Activated CD4-positive, alpha-beta memory T cell treated with anti-CD3 and anti-CD28 coated beads, Interleukin-2, amount 10 ng/mL, durations not matched to agents 7 days and 5 days (primary cell): ENCODE measurements at regions not wholly inside any gene's neighbourhood (a gene's known extent, or its start where the extent isn't known, plus 50 kb on each side); places are given as distances from the start of the nearest gene placed in this dataset.
"Not testable (repeated sequence)": the region's sequence is repeated elsewhere in the genome, so short reads cannot be mapped to it uniquely, and the experiment has no call there.

Experiments
- CTCF ChIA-PET: fragments of 350-600 bp; sonication (Branson Sonifier 250); formaldehyde crosslinking; loops from one replicate; lab custom pipeline; 2021; ENCODE audit warnings: antibody characterized with exemption, inconsistent platforms; lab: Charles Lee
- POLR2A ChIA-PET: fragments of 350-600 bp; sonication (Branson Sonifier 250); formaldehyde crosslinking; loops from one replicate; lab custom pipeline; 2021; ENCODE audit warnings: antibody characterized with exemption; lab: Charles Lee
- DNase-seq: peaks from one replicate; pipeline ENCODE4 v3.0.0-alpha.2; 2020
- H3K27ac Mint-ChIP-seq: one replicate; pipeline ENCODE4 v1.8.0; 2021; ENCODE audit warnings: mild to moderate bottlenecking, mixed read lengths
- H3K27me3 Mint-ChIP-seq: one replicate; pipeline ENCODE4 v1.8.0; 2021; ENCODE audit warnings: mixed read lengths
- H3K36me3 Mint-ChIP-seq: one replicate; pipeline ENCODE4 v1.8.0; 2021; ENCODE audit warnings: low read depth, mixed read lengths
- H3K4me1 Mint-ChIP-seq: one replicate; pipeline ENCODE4 v1.8.0; 2021; ENCODE audit warnings: mixed read lengths
- H3K4me3 Mint-ChIP-seq: one replicate; pipeline ENCODE4 v1.8.0; 2021; ENCODE audit warnings: mild to moderate bottlenecking, mixed read lengths
- H3K9me3 Mint-ChIP-seq: one replicate; pipeline ENCODE4 v1.8.0; 2021; ENCODE audit warnings: mixed read lengths

DNA sequence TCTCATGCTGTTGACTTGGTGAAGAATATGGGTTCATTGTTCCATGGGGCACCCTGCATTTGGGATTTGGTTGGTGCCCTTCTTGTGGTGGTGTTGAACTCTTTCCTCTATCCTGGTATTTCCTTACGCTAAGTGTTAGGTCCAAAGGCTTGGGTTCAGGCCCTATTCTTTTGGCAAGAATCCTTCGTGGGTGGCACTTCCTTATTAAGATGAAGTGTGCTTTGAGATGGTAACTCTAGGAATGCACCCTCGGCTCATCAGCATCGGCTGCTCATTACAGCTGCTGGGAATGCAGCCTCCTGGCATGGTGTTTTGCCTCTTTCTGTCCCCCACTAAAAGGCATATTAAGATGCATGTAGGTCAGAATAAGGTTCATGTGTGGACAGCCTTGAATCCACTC is 380.7 kb downstream of the RPS24 start:
- no peak overlapping the region for H3K4me3 Mint-ChIP-seq
- ChIA-PET POLR2A (no interaction called here), CTCF (no interaction called here)
- H3K36me3 Mint-ChIP-seq = no peaks in the 10 kb centered on the region
- peaks cover 8% of the 10 kb centered on the region for H3K27me3 Mint-ChIP-seq
- no peak for DNase-seq
- H3K27ac Mint-ChIP-seq = no peak overlapping the region
- H3K9me3 Mint-ChIP-seq = no peaks in the 10 kb centered on the region
- no peaks in the 10 kb centered on the region for H3K4me1 Mint-ChIP-seq

DNA sequence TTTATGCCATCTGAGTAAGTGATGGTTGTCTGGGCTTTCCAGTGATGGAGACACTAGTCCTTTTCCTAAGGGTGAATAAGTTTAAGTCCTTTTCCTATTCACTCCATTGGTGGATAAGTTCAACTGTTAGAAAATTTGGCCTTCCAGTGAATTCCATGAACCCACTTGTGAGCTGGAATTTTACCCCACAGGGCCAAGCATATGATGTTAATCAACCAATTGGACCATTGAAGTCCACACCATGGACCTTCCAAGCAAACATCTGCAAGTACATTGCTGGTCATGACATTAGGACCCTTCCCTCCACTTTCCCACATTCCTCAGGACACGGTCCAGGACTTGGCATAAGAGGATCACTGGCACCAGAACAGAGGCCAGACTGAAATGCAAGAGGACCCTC is 381.4 kb downstream of the RPS24 start:
- POLR2A ChIA-PET = no interaction called here

GRCh38 chr10:78416031-78417011 is 382.7 kb downstream of the RPS24 start:
- H3K9me3 Mint-ChIP-seq = no peaks in the 10 kb centered on the region
- no peak overlapping the region for H3K27ac Mint-ChIP-seq
- H3K36me3 Mint-ChIP-seq = no peaks in the 10 kb centered on the region
- ChIA-PET CTCF (no interaction called here), POLR2A (interaction anchor here (0.9 kb wide), 1 partner anchor 257 kb away, joined by 3 read pairs; no protein-coding TSS in a partner anchor)
- peaks cover 8% of the 10 kb centered on the region for H3K27me3 Mint-ChIP-seq
- no peak for DNase-seq
- no peaks in the 10 kb centered on the region for H3K4me1 Mint-ChIP-seq
- no peak overlapping the region for H3K4me3 Mint-ChIP-seq

More for the DNA sequence above, 381.4 kb downstream of the RPS24 start:
- H3K27ac Mint-ChIP-seq = no peak overlapping the region
- H3K36me3 Mint-ChIP-seq = no peaks in the 10 kb centered on the region
- DNase-seq = no peak
- no peaks in the 10 kb centered on the region for H3K9me3 Mint-ChIP-seq
- no peaks in the 10 kb centered on the region for H3K4me1 Mint-ChIP-seq
- H3K4me3 Mint-ChIP-seq = no peak overlapping the region
- CTCF ChIA-PET = no interaction called here
- H3K27me3 Mint-ChIP-seq = peaks cover 8% of the 10 kb centered on the region

DNA sequence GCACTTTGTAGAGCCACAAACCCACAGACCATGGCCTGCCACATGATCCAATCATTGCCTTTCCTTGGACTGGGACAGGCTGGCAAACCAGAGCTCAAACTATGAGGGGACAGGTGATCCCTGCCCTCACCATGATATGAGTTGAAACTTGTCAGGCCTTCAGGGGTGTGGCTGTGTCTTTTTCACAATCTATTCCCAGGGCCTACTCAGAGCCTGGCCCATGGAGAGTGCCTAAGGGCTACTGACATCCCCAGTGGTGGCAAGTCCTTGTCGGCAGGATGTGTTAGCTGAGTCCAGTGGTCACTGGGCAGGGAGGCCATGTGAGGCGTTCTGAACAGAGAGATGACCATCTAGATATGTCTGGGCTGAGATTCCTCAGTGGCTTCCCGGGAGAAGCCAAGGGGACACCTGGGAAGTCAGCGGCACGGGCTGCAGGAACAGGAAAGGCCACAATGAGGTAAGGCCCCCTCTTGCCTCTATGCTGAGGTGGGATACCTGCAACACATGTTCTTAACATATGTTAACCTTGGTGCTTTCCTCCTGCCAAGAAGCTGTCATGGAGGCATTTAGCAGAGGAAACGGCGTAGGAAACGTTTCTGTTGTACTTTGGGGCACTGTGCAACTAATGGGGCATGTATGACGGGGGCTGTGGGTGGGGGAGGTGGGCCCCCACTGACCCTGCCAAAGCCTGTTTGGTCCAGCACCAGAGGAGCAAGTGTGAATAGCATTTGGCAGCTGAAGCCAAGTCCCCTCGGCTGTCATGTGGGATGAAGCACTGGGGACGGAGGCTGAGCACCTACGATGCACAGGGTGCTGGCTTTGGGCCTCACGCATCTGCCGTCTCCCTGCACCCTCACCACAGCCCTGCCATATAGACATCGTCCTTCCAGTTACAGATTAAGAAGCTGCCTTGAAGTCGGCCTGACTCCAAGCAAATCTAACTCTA is 384.0 kb downstream of the RPS24 start:
- peaks cover 8% of the 10 kb centered on the region for H3K27me3 Mint-ChIP-seq
- no peaks in the 10 kb centered on the region for H3K9me3 Mint-ChIP-seq
- POLR2A ChIA-PET = interaction anchor here (0.9 kb wide), 1 partner anchor 256 kb away, joined by 3 read pairs; no protein-coding TSS in a partner anchor
- H3K4me1 Mint-ChIP-seq = no peaks in the 10 kb centered on the region
- no peak overlapping the region for H3K4me3 Mint-ChIP-seq
- no peaks in the 10 kb centered on the region for H3K36me3 Mint-ChIP-seq
- H3K27ac Mint-ChIP-seq = no peak overlapping the region
- CTCF ChIA-PET = no interaction called here
- DNase-seq = no peak

DNA sequence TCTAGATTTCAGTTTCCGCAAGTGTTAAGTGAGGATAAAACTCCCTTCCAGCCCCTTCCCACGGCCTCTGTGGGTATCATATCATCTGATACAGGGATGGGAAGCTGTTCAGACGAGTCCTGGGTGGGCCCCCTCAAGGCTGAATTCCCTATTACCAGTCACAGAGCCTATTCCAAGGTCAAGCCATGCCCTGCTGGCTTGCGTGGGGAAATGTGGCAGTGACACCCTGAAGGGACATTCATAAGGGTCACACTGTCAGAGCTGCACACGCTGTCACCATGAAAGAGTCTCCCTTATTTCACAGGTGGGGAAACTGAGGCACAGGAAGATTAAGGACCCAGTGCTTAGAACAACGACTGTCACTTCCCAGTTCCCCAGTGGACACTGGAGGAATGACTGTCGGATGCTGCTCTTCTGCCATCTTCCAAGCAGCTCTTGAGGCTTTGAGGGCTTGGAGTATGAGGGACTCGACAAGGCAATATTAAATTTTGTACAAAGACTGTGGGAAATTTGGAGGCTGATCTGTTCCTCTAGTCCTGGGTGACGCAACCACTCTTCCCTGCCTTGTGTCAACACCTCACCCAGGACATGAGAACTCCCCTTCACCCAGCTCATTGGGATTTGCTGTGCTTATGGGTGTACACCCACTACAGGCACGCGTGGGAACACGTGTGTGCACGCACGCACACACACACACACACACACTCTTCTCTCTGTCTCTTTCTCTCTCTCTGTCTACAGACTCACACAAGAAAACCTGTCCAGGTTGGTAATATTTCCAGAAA is 386.0 kb downstream of the RPS24 start:
- ChIA-PET POLR2A (no interaction called here), CTCF (no interaction called here)
- Mint-ChIP-seq H3K4me3 (no peak overlapping the region), H3K27ac (no peak overlapping the region), H3K36me3 (no peaks in the 10 kb centered on the region), H3K9me3 (no peaks in the 10 kb centered on the region), H3K27me3 (peaks cover 8% of the 10 kb centered on the region), H3K4me1 (no peaks in the 10 kb centered on the region)
- DNase-seq = no peak

- H3K27me3 Mint-ChIP-seq = peaks cover 8% of the 10 kb centered on the region
- H3K4me1 Mint-ChIP-seq = no peaks in the 10 kb centered on the region
- DNase-seq = no peak
- no peaks in the 10 kb centered on the region for H3K36me3 Mint-ChIP-seq
- ChIA-PET CTCF (no interaction called here), POLR2A (no interaction called here)
- no peak overlapping the region for H3K27ac Mint-ChIP-seq
- no peaks in the 10 kb centered on the region for H3K9me3 Mint-ChIP-seq
- no peak overlapping the region for H3K4me3 Mint-ChIP-seq
These were observed 387.5 kb downstream of the RPS24 start for GRCh38 chr10:78420946-78421735.

DNA sequence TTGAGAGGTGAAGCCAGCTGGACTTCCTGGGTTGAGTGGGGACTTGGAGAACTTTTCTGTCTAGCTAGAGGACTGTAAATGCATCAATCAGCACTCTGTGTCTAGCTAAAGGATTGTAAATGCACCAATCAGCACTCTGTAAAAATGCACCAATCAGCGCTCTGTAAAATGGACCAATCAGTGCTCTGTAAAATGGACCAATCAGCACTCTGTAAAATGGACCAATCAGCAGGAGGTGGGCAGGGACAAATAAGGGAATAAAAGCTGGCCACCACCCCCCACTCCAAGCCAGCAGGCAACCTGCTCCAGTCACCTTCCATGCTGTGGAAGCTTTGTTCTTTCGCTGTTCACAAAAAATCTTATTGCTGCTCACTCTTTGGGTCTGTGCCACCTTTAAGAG is 390.4 kb downstream of the RPS24 start:
- H3K4me1 Mint-ChIP-seq, H3K36me3 Mint-ChIP-seq, H3K27ac Mint-ChIP-seq, POLR2A ChIA-PET, H3K4me3 Mint-ChIP-seq, DNase-seq, H3K9me3 Mint-ChIP-seq: not testable (repeated sequence)
- CTCF ChIA-PET = interaction anchor here (1.1 kb wide), 1 partner anchor 772 kb away, joined by 3 read pairs; no protein-coding TSS in a partner anchor
- peaks cover 25% of the 10 kb centered on the region for H3K27me3 Mint-ChIP-seq

DNA sequence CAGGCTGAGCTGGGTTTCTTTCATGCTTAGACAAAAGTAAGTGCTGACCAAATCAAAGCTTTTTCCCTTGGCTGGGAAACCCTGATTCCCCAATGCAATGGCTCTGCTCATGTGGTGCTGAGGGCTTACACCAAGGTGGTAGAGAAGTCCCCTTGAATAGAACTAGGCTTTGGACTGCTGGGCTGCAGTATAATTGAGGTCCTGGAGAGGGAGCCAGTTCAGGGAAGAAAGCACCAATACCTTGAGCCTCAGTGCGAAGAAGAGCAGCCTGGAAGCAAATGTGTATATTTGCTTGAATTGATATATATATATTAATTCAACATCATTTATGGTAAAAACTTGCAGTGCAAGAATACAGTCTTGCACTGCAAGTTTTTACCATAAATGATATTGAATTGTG is 391.1 kb downstream of the RPS24 start:
- Mint-ChIP-seq H3K4me3 (no peak overlapping the region), H3K9me3 (no peaks in the 10 kb centered on the region), H3K27me3 (peaks cover 29% of the 10 kb centered on the region), H3K4me1 (no peaks in the 10 kb centered on the region), H3K27ac (no peak overlapping the region), H3K36me3 (no peaks in the 10 kb centered on the region)
- ChIA-PET CTCF (no interaction called here), POLR2A (no interaction called here)
- no peak for DNase-seq

- no peaks in the 10 kb centered on the region for H3K9me3 Mint-ChIP-seq
- no peak overlapping the region for H3K4me3 Mint-ChIP-seq
- ChIA-PET CTCF (no interaction called here), POLR2A (no interaction called here)
- H3K27me3 Mint-ChIP-seq = peaks cover 36% of the 10 kb centered on the region
- no peak overlapping the region for H3K27ac Mint-ChIP-seq
- H3K4me1 Mint-ChIP-seq = no peaks in the 10 kb centered on the region
- no peak for DNase-seq
- H3K36me3 Mint-ChIP-seq = no peaks in the 10 kb centered on the region
These were observed 392.5 kb downstream of the RPS24 start for GRCh38 chr10:78426181-78426580.

DNA sequence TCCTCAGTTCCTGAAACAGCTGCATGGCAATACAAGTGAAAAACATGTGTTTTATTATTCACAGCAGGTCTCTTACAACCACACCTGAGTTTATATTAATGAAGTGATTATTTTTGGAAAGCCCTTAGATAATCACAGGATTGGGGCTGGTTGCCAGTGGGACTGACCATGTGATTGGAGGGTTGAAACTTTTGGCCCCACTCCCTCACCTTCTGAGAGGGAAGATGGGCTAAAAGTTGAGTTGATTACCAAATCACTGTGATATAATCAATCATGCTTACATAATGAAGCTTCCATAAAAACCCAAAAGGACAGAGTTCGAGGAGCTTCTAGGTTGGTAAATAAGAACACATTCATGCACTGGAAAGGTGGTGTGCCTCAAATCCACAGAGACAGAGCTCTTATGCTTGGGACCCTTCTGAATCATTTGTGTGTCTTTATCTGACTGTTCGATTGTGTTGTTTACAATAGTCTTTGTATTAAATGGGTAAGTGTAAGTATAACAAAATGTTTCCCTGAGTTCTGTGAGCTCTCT is 393.9 kb downstream of the RPS24 start:
- Mint-ChIP-seq H3K27me3 (peaks cover 39% of the 10 kb centered on the region), H3K36me3 (no peaks in the 10 kb centered on the region), H3K9me3 (no peaks in the 10 kb centered on the region), H3K4me3 (no peak overlapping the region), H3K27ac (no peak overlapping the region), H3K4me1 (no peaks in the 10 kb centered on the region)
- ChIA-PET POLR2A (no interaction called here), CTCF (no interaction called here)
- no peak for DNase-seq

DNA sequence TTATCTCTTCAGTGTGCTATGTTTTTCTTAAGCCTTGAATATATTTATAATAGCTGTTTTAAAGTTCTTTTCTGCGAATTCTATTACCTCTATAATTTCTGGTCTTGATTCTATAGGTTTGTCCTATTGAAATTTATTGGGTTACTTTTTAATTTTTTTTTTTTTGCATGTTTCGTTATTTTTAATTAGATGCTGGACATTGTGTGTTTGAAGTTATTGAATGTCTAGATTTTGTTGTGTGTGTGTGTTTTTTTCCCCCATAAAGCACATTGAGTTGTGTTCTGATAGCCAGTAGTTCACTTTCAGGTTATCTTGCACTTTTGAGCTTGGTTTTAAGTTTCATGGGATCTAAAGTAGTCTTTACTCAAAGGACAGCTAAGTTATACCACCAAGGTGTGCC is 394.9 kb downstream of the RPS24 start:
- H3K27me3 Mint-ChIP-seq = peaks cover 39% of the 10 kb centered on the region
- H3K4me3 Mint-ChIP-seq = no peak overlapping the region
- POLR2A ChIA-PET = no interaction called here
- H3K36me3 Mint-ChIP-seq = no peaks in the 10 kb centered on the region
- no peak for DNase-seq
- H3K9me3 Mint-ChIP-seq = no peaks in the 10 kb centered on the region
- no peak overlapping the region for H3K27ac Mint-ChIP-seq
- CTCF ChIA-PET = no interaction called here
- H3K4me1 Mint-ChIP-seq = no peaks in the 10 kb centered on the region

DNA sequence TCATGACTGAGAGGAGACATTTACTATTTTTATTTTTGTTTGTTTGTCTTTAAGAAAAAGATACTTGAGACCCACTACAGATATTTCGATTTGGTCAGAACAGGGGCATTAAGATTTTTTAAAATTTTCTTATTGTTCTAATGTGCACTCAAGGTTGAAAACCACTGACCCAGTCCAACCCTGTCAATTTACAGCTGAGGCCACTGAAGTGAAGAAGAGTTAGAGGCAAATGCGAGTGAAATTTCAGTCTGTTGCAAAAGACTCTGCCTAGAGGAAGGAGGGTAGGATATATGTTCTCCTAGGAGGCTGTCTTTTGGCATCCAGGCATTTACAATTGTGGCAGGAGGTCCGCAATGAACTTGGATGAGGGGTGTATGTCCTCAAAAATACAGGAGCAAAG is 396.3 kb downstream of the RPS24 start:
- no peaks in the 10 kb centered on the region for H3K36me3 Mint-ChIP-seq
- H3K27me3 Mint-ChIP-seq = peaks cover 39% of the 10 kb centered on the region
- ChIA-PET CTCF (interaction anchor here (0.6 to 1.0 kb wide), 2 partner anchors 235 to 492 kb away, joined by 3 read pairs; no protein-coding TSS in a partner anchor), POLR2A (no interaction called here)
- H3K4me3 Mint-ChIP-seq = no peak overlapping the region
- H3K9me3 Mint-ChIP-seq = no peaks in the 10 kb centered on the region
- no peaks in the 10 kb centered on the region for H3K4me1 Mint-ChIP-seq
- no peak for DNase-seq
- H3K27ac Mint-ChIP-seq = no peak overlapping the region
